HepG2 (cell line): ENCODE measurements at regions not wholly inside any gene's neighbourhood (a gene's known extent, or its start where the extent isn't known, plus 50 kb on each side); places are given as distances from the start of the nearest gene placed in this dataset.

Experiments
- NR2C2 ChIP-seq: sonication (generic); formaldehyde crosslinking; IDR thresholded peaks from 2 replicates; pipeline ENCODE4 v1.4.0; 2020; ENCODE audit warnings: missing genetic modification reagents, mild to moderate bottlenecking, moderate library complexity, borderline replicate concordance
- SUZ12 ChIP-seq: fragments of 150-350 bp; IDR thresholded peaks from 2 replicates; pipeline ENCODE4 v1.6.1; 2014; ENCODE audit warnings: low read depth, low read length

- TF ChIP-seq NR2C2 (CRISPR knock-in tag) (no peak), SUZ12 (no peak)
Observed at GRCh38 chr5:24732184-24732583, 87.4 kb upstream of the CDH10 start.
